PC-9 (cell line): ENCODE measurements at regions not wholly inside any gene's neighbourhood (a gene's known extent, or its start where the extent isn't known, plus 50 kb on each side); places are given as distances from the start of the nearest gene placed in this dataset.
A peak's percentile ranks its signal among the peaks of the same experiment; 100 is the strongest.

Experiments
- BruUV-seq: library from RNA; stranded (reverse); fragments of 400-500 nt; replicated peaks from 2 replicates; lab custom pipeline; 2021; lab: Mats Ljungman, UMichigan
- CTCF ChIA-PET: fragments of 300-600 bp; sonication (Branson Sonifier 250); formaldehyde crosslinking; loops from one replicate; lab custom pipeline; 2022; ENCODE audit warnings: antibody characterized with exemption; lab: Charles Lee
- POLR2A ChIA-PET: fragments of 300-600 bp; sonication (Branson Sonifier 250); formaldehyde crosslinking; loops from one replicate; lab custom pipeline; 2022; ENCODE audit warnings: antibody characterized with exemption; ENCODE audit not compliant: unreplicated experiment; lab: Charles Lee
- DNase-seq, 2 experiments: peaks; one replicate each; pipeline versions ENCODE4 v3.0.0 to v3.0.0-alpha.2; 2015 to 2022; ENCODE audit warnings: mixed read lengths in 1 of 2
- H2AFZ ChIP-seq: fragments of 200-600 bp; sonication (generic); 2 replicates; pipeline ENCODE4 v1.8.1; 2017; ENCODE audit warnings: antibody characterized with exemption
- H3F3A ChIP-seq: fragments of 200-600 bp; sonication (generic); 2 replicates; pipeline ENCODE4 v1.8.1; 2017; ENCODE audit warnings: antibody characterized with exemption, mild to moderate bottlenecking, low read depth; ENCODE audit not compliant: insufficient read depth
- H3K27ac ChIP-seq: fragments of 200-600 bp; sonication (generic); 2 replicates; pipeline ENCODE4 v1.6.1; 2016; ENCODE audit warnings: mixed run types
- H3K27me3 ChIP-seq: fragments of 200-600 bp; sonication (generic); 2 replicates; pipeline ENCODE4 v1.6.1; 2016; ENCODE audit warnings: low read depth, mixed run types; ENCODE audit not compliant: insufficient read depth
- H3K36me3 ChIP-seq: fragments of 200-600 bp; sonication (generic); 2 replicates; pipeline ENCODE4 v1.6.1; 2016; ENCODE audit warnings: low read depth, mixed run types
- H3K4me1 ChIP-seq: fragments of 200-600 bp; sonication (generic); replicated peaks from 2 replicates; pipeline ENCODE4 v1.6.1; 2016; ENCODE audit warnings: mixed run types; ENCODE audit not compliant: insufficient read depth
- H3K4me2 ChIP-seq: fragments of 200-600 bp; sonication (generic); 2 replicates; pipeline ENCODE4 v1.6.1; 2017; ENCODE audit warnings: mixed run types
- H3K4me3 ChIP-seq: fragments of 200-600 bp; sonication (generic); 2 replicates; pipeline ENCODE4 v1.6.1; 2016; ENCODE audit warnings: mixed run types
- H3K79me2 ChIP-seq: fragments of 200-600 bp; sonication (generic); 2 replicates; pipeline ENCODE4 v1.6.1; 2017; ENCODE audit warnings: low read depth, mixed run types
- H3K9me2 ChIP-seq: fragments of 200-600 bp; sonication (generic); 2 replicates; pipeline ENCODE4 v1.8.1; 2017; ENCODE audit warnings: mild to moderate bottlenecking; ENCODE audit not compliant: insufficient read depth
- H3K9me3 ChIP-seq: fragments of 200-600 bp; sonication (generic); 2 replicates; pipeline ENCODE4 v1.8.1; 2016; ENCODE audit warnings: low read depth; ENCODE audit not compliant: insufficient read depth
- H4K20me1 ChIP-seq: fragments of 200-600 bp; sonication (generic); 2 replicates; pipeline ENCODE4 v1.8.1; 2017; ENCODE audit not compliant: insufficient read depth
- EZH2 ChIP-seq: fragments of 200-600 bp; sonication (generic); IDR thresholded peaks from 2 replicates; pipeline ENCODE4 v1.8.0; 2017; ENCODE audit warnings: antibody characterized with exemption, low read depth
- intact Hi-C: fragments of 100-400 bp; cut with micrococcal nuclease; formaldehyde crosslinking; loops from one replicate; pipeline ENCODE4 v1.10.0; 2022; ENCODE audit not compliant: unreplicated experiment
- TF ChIP-seq, protein P1 (sequence below): fragments of 200-600 bp; sonication (generic); conservative IDR thresholded peaks from 2 replicates; pipeline ENCODE4 v1.6.1; 2017; ENCODE audit warnings: mixed run types, antibody characterized with exemption, mild to moderate bottlenecking, moderate library complexity

- H3K4me2 ChIP-seq, result no peak overlapping the region
Measured at GRCh38 chr16:35310999-35311398, 1851.6 kb downstream of the TP53TG3F start.

GRCh38 chr16:35311475-35311874 is 1852.1 kb downstream of the TP53TG3F start:
- no peaks in the 10 kb centered on the region for H3F3A ChIP-seq
- H3K9me3 ChIP-seq, result no peaks in the 10 kb centered on the region
- H3K27me3 ChIP-seq, result peaks cover 5% of the 10 kb centered on the region; the same call in 1 of the 2 replicates
- H4K20me1 ChIP-seq, result peaks cover 4% of the 10 kb centered on the region; the same call in 1 of the 2 replicates
- TF ChIP-seq, protein P1, sequence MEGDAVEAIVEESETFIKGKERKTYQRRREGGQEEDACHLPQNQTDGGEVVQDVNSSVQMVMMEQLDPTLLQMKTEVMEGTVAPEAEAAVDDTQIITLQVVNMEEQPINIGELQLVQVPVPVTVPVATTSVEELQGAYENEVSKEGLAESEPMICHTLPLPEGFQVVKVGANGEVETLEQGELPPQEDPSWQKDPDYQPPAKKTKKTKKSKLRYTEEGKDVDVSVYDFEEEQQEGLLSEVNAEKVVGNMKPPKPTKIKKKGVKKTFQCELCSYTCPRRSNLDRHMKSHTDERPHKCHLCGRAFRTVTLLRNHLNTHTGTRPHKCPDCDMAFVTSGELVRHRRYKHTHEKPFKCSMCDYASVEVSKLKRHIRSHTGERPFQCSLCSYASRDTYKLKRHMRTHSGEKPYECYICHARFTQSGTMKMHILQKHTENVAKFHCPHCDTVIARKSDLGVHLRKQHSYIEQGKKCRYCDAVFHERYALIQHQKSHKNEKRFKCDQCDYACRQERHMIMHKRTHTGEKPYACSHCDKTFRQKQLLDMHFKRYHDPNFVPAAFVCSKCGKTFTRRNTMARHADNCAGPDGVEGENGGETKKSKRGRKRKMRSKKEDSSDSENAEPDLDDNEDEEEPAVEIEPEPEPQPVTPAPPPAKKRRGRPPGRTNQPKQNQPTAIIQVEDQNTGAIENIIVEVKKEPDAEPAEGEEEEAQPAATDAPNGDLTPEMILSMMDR, result peak; percentile 37; the same call in 1 of the 2 replicates
- TF ChIP-seq EZH2, result no peak
- DNase-seq, result peak in 1 of 2 experiments; percentile 13
- no peak overlapping the region for H3K4me3 ChIP-seq
- no TSS peak for BruUV-seq
- no peaks in the 10 kb centered on the region for H3K36me3 ChIP-seq
- no peak overlapping the region for H3K27ac ChIP-seq
- ChIA-PET POLR2A (no interaction called here), CTCF (no interaction called here)
- H3K79me2 ChIP-seq, result no peaks in the 10 kb centered on the region
- no peak overlapping the region for H3K4me2 ChIP-seq
- intact Hi-C loops, result no loop called here
- no peak overlapping the region for H2AFZ ChIP-seq
- no peaks in the 10 kb centered on the region for H3K4me1 ChIP-seq
- no peaks in the 10 kb centered on the region for H3K9me2 ChIP-seq

More at GRCh38 chr16:35310999-35311398, 1851.6 kb downstream of the TP53TG3F start:
- Histone ChIP-seq H3K27me3 (peaks cover 5% of the 10 kb centered on the region; the same call in 1 of the 2 replicates), H3K4me1 (no peaks in the 10 kb centered on the region), H2AFZ (no peak overlapping the region), H3K27ac (no peak overlapping the region), H3K4me3 (no peak overlapping the region), H3K36me3 (no peaks in the 10 kb centered on the region), H4K20me1 (peaks cover 4% of the 10 kb centered on the region; the same call in 1 of the 2 replicates), H3K9me3 (no peaks in the 10 kb centered on the region), H3F3A (no peaks in the 10 kb centered on the region), H3K79me2 (no peaks in the 10 kb centered on the region), H3K9me2 (no peaks in the 10 kb centered on the region)
- no peak for DNase-seq
- BruUV-seq, result no TSS peak
- no peak for TF ChIP-seq EZH2
- TF ChIP-seq, protein P1, result no peak
- intact Hi-C loops, result no loop called here
- ChIA-PET POLR2A (no interaction called here), CTCF (no interaction called here)

GRCh38 chr16:35314298-35314697 is 1854.9 kb downstream of the TP53TG3F start:
- no TSS peak for BruUV-seq
- no peaks in the 10 kb centered on the region for H3K9me3 ChIP-seq
- TF ChIP-seq, protein P1, result no peak
- no peak for TF ChIP-seq EZH2

More at GRCh38 chr16:35314298-35314697, 1854.9 kb downstream of the TP53TG3F start:
- no peak overlapping the region for H3K4me2 ChIP-seq
- CTCF ChIA-PET, result no interaction called here
- intact Hi-C loops, result no loop called here
- no peaks in the 10 kb centered on the region for H3K4me1 ChIP-seq
- no peaks in the 10 kb centered on the region for H3K79me2 ChIP-seq
- DNase-seq, result no peak
- peaks cover 4% of the 10 kb centered on the region; the same call in 1 of the 2 replicates for H4K20me1 ChIP-seq
- H3F3A ChIP-seq, result no peaks in the 10 kb centered on the region
- no peak overlapping the region for H2AFZ ChIP-seq
- no peak overlapping the region for H3K4me3 ChIP-seq
- no peaks in the 10 kb centered on the region for H3K9me2 ChIP-seq
- no peaks in the 10 kb centered on the region for H3K36me3 ChIP-seq
- no peaks in the 10 kb centered on the region for H3K27me3 ChIP-seq
- POLR2A ChIA-PET, result no interaction called here
- H3K27ac ChIP-seq, result no peak overlapping the region
